K562 (cell line): ENCODE measurements at regions not wholly inside any gene's neighbourhood (a gene's known extent, or its start where the extent isn't known, plus 50 kb on each side); places are given as distances from the start of the nearest gene placed in this dataset.

Source experiments
- ATAC-seq: fragments of 200-7000 bp; cut with Tn5 transposase; 3 replicates; pipeline ENCODE4 v1.9.1; 2020; ENCODE audit warnings: moderate library complexity
- BruUV-seq: library from RNA; stranded (reverse); fragments of 400-500 nt; replicated peaks from 2 replicates; lab custom pipeline; 2021; lab: Mats Ljungman, UMichigan
- CTCF ChIA-PET: fragments of 300-600 bp; formaldehyde crosslinking; extraction: SDS; loops from one replicate; lab custom pipeline; 2021; ENCODE audit warnings: low intra/inter-chr PET ratio; lab: Yijun Ruan, JAX
- POLR2A ChIA-PET: fragments of 300-600, 350-650 bp; sonication (Branson Sonifier 250); formaldehyde crosslinking; extraction: SDS; loops from one replicate; lab custom pipeline; 2021; ENCODE audit warnings: antibody characterized with exemption, inconsistent platforms; lab: Yijun Ruan, JAX
- DNase-seq, 4 experiments: peaks; one replicate each; pipeline versions ENCODE4 v3.0.0 to v3.0.0-alpha.2; 2011 to 2018; ENCODE audit warnings: low spot score in 3 of 4, mixed read lengths in 3 of 4; ENCODE audit errors: extremely low read depth in 1 of 4
- FAIRE-seq: peaks from 2 replicates; lab custom pipeline; 2011; peaks lifted over from hg19 to GRCh38; lab: Jason Lieb, UNC
- H2AFZ ChIP-seq: 2 replicates; pipeline ENCODE4 v1.6.0; 2011; ENCODE audit warnings: low read depth, low read length, control low read depth, inconsistent platforms
- H3K27ac ChIP-seq: fragments of 200-600 bp; 3 replicates; pipeline ENCODE4 v1.8.0; 2011; ENCODE audit warnings: low read depth, mild to moderate bottlenecking, control low read depth, inconsistent platforms, low read length, moderate library complexity, mixed read lengths; ENCODE audit errors: extremely low read depth
- H3K27me3 ChIP-seq, 2 experiments: fragments of 300-600 bp in 1 of 2; 2 replicates in 1 of 2; 3 replicates in 1 of 2; pipeline versions ENCODE4 v1.6.0 to v1.8.0; 2011; ENCODE audit warnings: inconsistent platforms in 2 of 2, low read length in 2 of 2, mild to moderate bottlenecking in 1 of 2, mixed read lengths in 1 of 2, moderate library complexity in 1 of 2; ENCODE audit not compliant: control insufficient read depth in 2 of 2, insufficient read depth in 2 of 2
- H3K36me3 ChIP-seq: fragments of 300-600 bp; 3 replicates; pipeline ENCODE4 v1.8.0; 2011; ENCODE audit warnings: mild to moderate bottlenecking, low read length, inconsistent platforms; ENCODE audit not compliant: control insufficient read depth, insufficient read depth
- H3K4me1 ChIP-seq, 2 experiments: fragments of 200-600 bp in 1 of 2; replicated peaks in 1 of 2; 2 replicates in 1 of 2; 3 replicates in 1 of 2; pipeline versions ENCODE4 v1.5.1 to v1.8.0; 2011; ENCODE audit warnings: inconsistent platforms in 2 of 2, low read length in 2 of 2, mild to moderate bottlenecking in 1 of 2, mixed read lengths in 1 of 2, moderate library complexity in 1 of 2; ENCODE audit not compliant: control insufficient read depth in 2 of 2, insufficient read depth in 2 of 2
- H3K4me2 ChIP-seq: 2 replicates; pipeline ENCODE4 v1.6.1; 2011; ENCODE audit warnings: low read length, control low read depth, inconsistent platforms, mixed read lengths; ENCODE audit not compliant: insufficient read depth
- H3K4me3 ChIP-seq: fragments of 200-600 bp; sonication (generic), shearing (Covaris generic); 2 replicates; pipeline ENCODE4 v1.5.1; 2016; ENCODE audit warnings: control low read depth, inconsistent platforms
- H3K79me2 ChIP-seq: fragments of 200-600 bp; 3 replicates; pipeline ENCODE4 v1.8.0; 2011; ENCODE audit warnings: low read length, inconsistent platforms; ENCODE audit not compliant: control insufficient read depth, insufficient read depth
- H3K9ac ChIP-seq, 2 experiments: 2 replicates each; pipeline versions ENCODE4 v1.6.0 to v1.6.1; 2011; ENCODE audit warnings: low read depth in 2 of 2, low read length in 2 of 2, control low read depth in 1 of 2, inconsistent platforms in 1 of 2, mild to moderate bottlenecking in 1 of 2, mixed read lengths in 1 of 2; ENCODE audit not compliant: insufficient read depth in 1 of 2
- H3K9me1 ChIP-seq: one replicate; pipeline ENCODE4 v1.6.0; 2011; ENCODE audit warnings: inconsistent platforms, mild to moderate bottlenecking, low read length, moderate library complexity; ENCODE audit not compliant: control insufficient read depth, insufficient read depth
- H3K9me3 ChIP-seq: replicated peaks from 2 replicates; pipeline ENCODE4 v1.5.1; 2011; ENCODE audit warnings: low read depth, low read length, inconsistent platforms; ENCODE audit not compliant: control insufficient read depth, insufficient read depth
- H4K20me1 ChIP-seq: replicated peaks from 2 replicates; pipeline ENCODE4 v1.6.1; 2011; ENCODE audit warnings: low read length, inconsistent platforms, mixed read lengths; ENCODE audit not compliant: control insufficient read depth, insufficient read depth
- CBFB ChIP-seq: sonication (generic); formaldehyde crosslinking; IDR thresholded peaks from 2 replicates; pipeline ENCODE4 v1.4.0; 2020; ENCODE audit warnings: mild to moderate bottlenecking, missing genetic modification reagents
- CHD1 ChIP-seq: fragments of 200-600 bp; sonication (generic); IDR thresholded peaks from one replicate; pipeline ENCODE4 v1.6.1; 2012; ENCODE audit warnings: mild to moderate bottlenecking, moderate library complexity, low read length, inconsistent platforms
- CHD2 ChIP-seq: IDR thresholded peaks from 2 replicates; pipeline ENCODE4 v1.6.1; 2011; ENCODE audit warnings: low read depth, low read length
- CTCF ChIP-seq, 3 experiments: IDR thresholded peaks in 2 of 3; conservative IDR thresholded peaks in 1 of 3; 2 replicates each; pipeline ENCODE4 v1.5.1; 2011 to 2012; ENCODE audit warnings: low read length in 3 of 3, mild to moderate bottlenecking in 3 of 3, control low read depth in 2 of 3, improper control_type of control experiment in 1 of 3, inconsistent platforms in 1 of 3, low read depth in 1 of 3, mixed read lengths in 1 of 3, moderate library complexity in 1 of 3; ENCODE audit not compliant: insufficient read depth in 2 of 3
- HMGN3 ChIP-seq: IDR thresholded peaks from 2 replicates; pipeline ENCODE4 v1.6.1; 2011; ENCODE audit warnings: borderline replicate concordance, low read depth, mild to moderate bottlenecking, mixed read lengths, low read length; ENCODE audit not compliant: insufficient read length; ENCODE audit errors: extremely low read depth
- MIER1 ChIP-seq: fragments of 450-650 bp; IDR thresholded peaks from 2 replicates; pipeline ENCODE4 v1.6.1; 2016; ENCODE audit warnings: antibody characterized with exemption, mild to moderate bottlenecking, low read depth
- SMARCA5 ChIP-seq: fragments of 450-650 bp; IDR thresholded peaks from 2 replicates; pipeline ENCODE4 v1.6.1; 2016
- TBL1XR1 ChIP-seq, 2 experiments: IDR thresholded peaks; 2 replicates each; pipeline ENCODE4 v1.6.1; 2012; ENCODE audit warnings: improper control_type of control experiment in 2 of 2, low read length in 2 of 2, mild to moderate bottlenecking in 1 of 2
- ZFX ChIP-seq: sonication (generic); formaldehyde crosslinking; IDR thresholded peaks from 2 replicates; pipeline ENCODE4 v1.8.0; 2022; ENCODE audit warnings: mild to moderate bottlenecking, missing genetic modification reagents, moderate library complexity
- ZNF354B ChIP-seq: fragments of 250-450 bp; sonication (Bioruptor Pico); IDR thresholded peaks from 2 replicates; pipeline ENCODE4 v1.4.0; 2020
- WGBS: fragments of 100-300 bp; shearing (Covaris generic); methylation state at CpG from one replicate; pipeline ENCODE4 v1.1.6; 2016; ENCODE audit warnings: low coverage, mixed read lengths; ENCODE audit not compliant: insufficient coverage; ENCODE audit errors: missing lambda C conversion rate; 5-methylcytosine and 5-hydroxymethylcytosine counted together
- in situ Hi-C: fragments of 300-500 bp; cut with MboI; formaldehyde crosslinking; loops from 4 replicates; pipeline ENCODE4 v1.15.0; 2018; ENCODE audit warnings: inconsistent platforms, mixed read lengths
- intact Hi-C: fragments of 100-400 bp; cut with micrococcal nuclease; formaldehyde crosslinking; loops from 2 replicates; pipeline ENCODE4 v1.14.2; 2022

GRCh38 chr10:55233090-55233489, 432.1 kb upstream of the PCDH15 start:
- Histone ChIP-seq H3K9ac (no peak overlapping the region), H3K9me1 (no peaks in the 10 kb centered on the region), H3K27ac (no peak overlapping the region), H2AFZ (no peak overlapping the region), H4K20me1 (no peaks in the 10 kb centered on the region), H3K4me2 (no peak overlapping the region), H3K79me2 (no peaks in the 10 kb centered on the region), H3K9me3 (no peaks in the 10 kb centered on the region; the same call in 1 of the 2 replicates), H3K4me3 (no peak overlapping the region), H3K36me3 (no peaks in the 10 kb centered on the region), H3K27me3 (no peaks in the 10 kb centered on the region), H3K4me1 (no peaks in the 10 kb centered on the region)
- 3% methylated on average over 3 of the region's 3 CpGs for WGBS
- no TSS peak for BruUV-seq
- FAIRE-seq (no peak), ATAC-seq (no peak), DNase-seq (no peak)
- intact Hi-C loops (no loop called here), in situ Hi-C loops (no loop called here)
- TF ChIP-seq MIER1 (no peak), CTCF (IDR thresholded peaks at IDR 0.05 in 2 of 3, conservative IDR thresholded peaks at IDR 0.05 in 1 of 3; ENCODE audit: insufficient read depth in 2 of 3, low read depth in 1 of 3, low read length in 3 of 3) (no peak), CHD2 (no peak), CBFB (no peak), ZNF354B (no peak), ZFX (CRISPR knock-in tag) (no peak), HMGN3 (no peak), CHD1 (no peak), SMARCA5 (no peak), TBL1XR1 (IDR thresholded peaks at IDR 0.05; ENCODE audit: low read length in 2 of 2) (no peak)
- POLR2A ChIA-PET = no interaction called here
- CTCF ChIA-PET = no interaction called here
